GM18951 (cell line): ENCODE measurements at regions not wholly inside any gene's neighbourhood (a gene's known extent, or its start where the extent isn't known, plus 50 kb on each side); places are given as distances from the start of the nearest gene placed in this dataset.
"Not testable (repeated sequence)": the region's sequence is repeated elsewhere in the genome, so short reads cannot be mapped to it uniquely, and the experiment has no call there.

ENCODE experiments used
- POLR2A ChIP-seq: IDR thresholded peaks from 4 replicates; pipeline ENCODE4 v1.6.1; 2011; ENCODE audit warnings: mild to moderate bottlenecking; ENCODE audit not compliant: insufficient read length, insufficient read depth; ENCODE audit errors: extremely low read depth
- in situ Hi-C: fragments of 300-500 bp; cut with MboI; formaldehyde crosslinking; loops from one replicate; pipeline ENCODE4 v1.12.0; 2022; ENCODE audit warnings: low sequenced_read_pairs, mixed read lengths, inconsistent platforms; ENCODE audit not compliant: unreplicated experiment

GRCh38 chr3:144023543-144023942 lies 51.9 kb downstream of the DIPK2A start:
- in situ Hi-C loops = not testable (repeated sequence)

- no peak for TF ChIP-seq POLR2A
- in situ Hi-C loops = no loop called here
Observed at GRCh38 chr3:144028798-144029411, 57.3 kb downstream of the DIPK2A start.

GRCh38 chr3:144029769-144030168 lies 58.1 kb downstream of the DIPK2A start:
- TF ChIP-seq POLR2A = no peak
- in situ Hi-C loops = no loop called here

GRCh38 chr3:144031938-144032337 lies 60.3 kb downstream of the DIPK2A start:
- TF ChIP-seq POLR2A = no peak
- in situ Hi-C loops = no loop called here

- TF ChIP-seq POLR2A = no peak
- in situ Hi-C loops = no loop called here
Observed at GRCh38 chr3:144032531-144033239, 61.1 kb downstream of the DIPK2A start.

GRCh38 chr3:144033240-144033589 lies 61.6 kb downstream of the DIPK2A start:
- no peak for TF ChIP-seq POLR2A
- in situ Hi-C loops = no loop called here

GRCh38 chr3:144033863-144034262 lies 62.2 kb downstream of the DIPK2A start:
- in situ Hi-C loops = no loop called here
- TF ChIP-seq POLR2A = no peak

- TF ChIP-seq POLR2A = no peak
- in situ Hi-C loops = no loop called here
Observed at GRCh38 chr3:144034715-144035290, 63.2 kb downstream of the DIPK2A start.

GRCh38 chr3:144036498-144036897 lies 64.9 kb downstream of the DIPK2A start:
- TF ChIP-seq POLR2A = no peak
- in situ Hi-C loops = no loop called here

GRCh38 chr3:144039661-144040060 lies 68.0 kb downstream of the DIPK2A start:
- TF ChIP-seq POLR2A = no peak
- in situ Hi-C loops = no loop called here

- in situ Hi-C loops = no loop called here
- TF ChIP-seq POLR2A = no peak
Observed at GRCh38 chr3:144041960-144042556, 70.4 kb downstream of the DIPK2A start.

GRCh38 chr3:144045766-144046165 lies 74.1 kb downstream of the DIPK2A start:
- no peak for TF ChIP-seq POLR2A
- in situ Hi-C loops = no loop called here

- in situ Hi-C loops = no loop called here
Observed at GRCh38 chr3:144049374-144049773, 77.8 kb downstream of the DIPK2A start.

GRCh38 chr3:144051211-144051610 lies 79.6 kb downstream of the DIPK2A start:
- no peak for TF ChIP-seq POLR2A
- in situ Hi-C loops = no loop called here

More at GRCh38 chr3:144049374-144049773, 77.8 kb downstream of the DIPK2A start:
- TF ChIP-seq POLR2A = no peak
